ENCODE measurements at regions not wholly inside any gene's neighbourhood (a gene's known extent, or its start where the extent isn't known, plus 50 kb on each side); places are given as distances from the start of the nearest gene placed in this dataset.

- TF ChIP-seq ZBTB4 (CRISPR knock-in tag; IDR thresholded peaks at IDR 0.05), result no peak
Measured at GRCh38 chr2:225122007-225122406, 79.7 kb upstream of the DOCK10 start (continued).

DNA sequence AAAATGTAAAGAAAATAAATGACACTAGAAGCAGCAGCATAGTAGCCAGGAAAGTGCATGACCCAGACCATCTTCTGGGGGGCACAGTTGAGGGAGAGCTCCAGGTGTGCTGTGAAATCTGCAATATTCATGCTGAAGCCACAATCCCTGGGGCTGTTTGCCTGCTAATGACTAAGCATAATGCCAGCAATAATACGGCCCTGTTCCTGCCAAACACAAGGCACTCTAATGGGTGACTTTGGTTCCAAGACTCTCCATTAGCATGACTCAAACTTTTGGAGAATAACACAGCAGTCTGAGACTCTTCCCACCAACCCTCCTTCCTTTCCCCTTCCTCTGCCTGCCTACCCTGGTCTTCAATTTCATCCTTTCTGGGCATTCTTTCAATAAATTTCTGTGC lies 77.9 kb upstream of the DOCK10 start:
- no peak overlapping the region for H3K4me2 ChIP-seq (ENCODE audit: control insufficient read depth, insufficient read depth)
- ChIA-PET SMC1A (ENCODE audit: uncharacterized antibody, unreplicated experiment) (no interaction called here), POLR2A (no interaction called here), CTCF (interaction anchor here (4.3 kb wide), 1 partner anchor 541 kb away, joined by 28 read pairs; no protein-coding TSS in a partner anchor), RAD21 (ENCODE audit: unreplicated experiment) (no interaction called here)
- H3K4me3 ChIP-seq, result no peak overlapping the region
- H3K9ac ChIP-seq (ENCODE audit: control insufficient read depth, insufficient read depth, low read length), result no peak overlapping the region
- H3K36me3 ChIP-seq (ENCODE audit: control insufficient read depth in 2 of 2, insufficient read depth in 2 of 2, low read length in 1 of 2), result no peaks in the 10 kb centered on the region
- ATAC-seq, result no peak
- no peaks in the 10 kb centered on the region for H4K20me1 ChIP-seq (ENCODE audit: control insufficient read depth, insufficient read depth)
- DNase-seq (ENCODE audit: low read depth, low spot score), result no peak
- FAIRE-seq, result no peak
- H2AFZ ChIP-seq (ENCODE audit: control insufficient read depth, low read depth, low read length), result no peak overlapping the region
- 0% methylated on average over 1 of the region's 1 CpG for WGBS (ENCODE audit: insufficient coverage, insufficient replicate concordance, low lambda C conversion rate, missing lambda C conversion rate)
- no peaks in the 10 kb centered on the region; a peak in 1 of 4 replicates for H3K27me3 ChIP-seq (replicated peaks in 1 of 2; ENCODE audit: control insufficient read depth in 2 of 2, insufficient read depth in 2 of 2, low read length in 1 of 2)
- in situ Hi-C loops (cut with MboI), result loop anchor here (5.0 kb wide), 1 partner anchor 542 kb away; no protein-coding TSS in a partner anchor
- H3K79me2 ChIP-seq (ENCODE audit: control insufficient read depth, insufficient read depth, low read length), result no peaks in the 10 kb centered on the region
- intact Hi-C loops (cut with micrococcal nuclease; ENCODE audit: unreplicated experiment), result loop anchor here (5.0 to 10.0 kb wide), 3 partner anchors 292 to 437 kb away; no protein-coding TSS in a partner anchor
- no TSS peak for BruUV-seq (replicated peaks)
- no peak overlapping the region for H3K27ac ChIP-seq (ENCODE audit: control insufficient read depth, insufficient read depth)
- H3K4me1 ChIP-seq (ENCODE audit: control insufficient read depth, insufficient read depth, low read length), result no peaks in the 10 kb centered on the region
- no peaks in the 10 kb centered on the region for H3K9me3 ChIP-seq (replicated peaks; ENCODE audit: control insufficient read depth, insufficient read depth, low read length)
- TF ChIP-seq, protein P1, sequence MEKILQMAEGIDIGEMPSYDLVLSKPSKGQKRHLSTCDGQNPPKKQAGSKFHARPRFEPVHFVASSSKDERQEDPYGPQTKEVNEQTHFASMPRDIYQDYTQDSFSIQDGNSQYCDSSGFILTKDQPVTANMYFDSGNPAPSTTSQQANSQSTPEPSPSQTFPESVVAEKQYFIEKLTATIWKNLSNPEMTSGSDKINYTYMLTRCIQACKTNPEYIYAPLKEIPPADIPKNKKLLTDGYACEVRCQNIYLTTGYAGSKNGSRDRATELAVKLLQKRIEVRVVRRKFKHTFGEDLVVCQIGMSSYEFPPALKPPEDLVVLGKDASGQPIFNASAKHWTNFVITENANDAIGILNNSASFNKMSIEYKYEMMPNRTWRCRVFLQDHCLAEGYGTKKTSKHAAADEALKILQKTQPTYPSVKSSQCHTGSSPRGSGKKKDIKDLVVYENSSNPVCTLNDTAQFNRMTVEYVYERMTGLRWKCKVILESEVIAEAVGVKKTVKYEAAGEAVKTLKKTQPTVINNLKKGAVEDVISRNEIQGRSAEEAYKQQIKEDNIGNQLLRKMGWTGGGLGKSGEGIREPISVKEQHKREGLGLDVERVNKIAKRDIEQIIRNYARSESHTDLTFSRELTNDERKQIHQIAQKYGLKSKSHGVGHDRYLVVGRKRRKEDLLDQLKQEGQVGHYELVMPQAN (conservative IDR thresholded peaks at IDR 0.05), result no peak
- TF ChIP-seq ZNF687 (IDR thresholded peaks at IDR 0.05) (no peak), YY1 (IDR thresholded peaks at IDR 0.05; ENCODE audit: low read depth, low read length) (no peak), IRF4 (IDR thresholded peaks at IDR 0.05; ENCODE audit: low read depth, low read length) (no peak), HDGF (IDR thresholded peaks at IDR 0.05) (no peak), RBBP5 (conservative IDR thresholded peaks at IDR 0.05) (no peak), RELA (IDR thresholded peaks at IDR 0.05; ENCODE audit: borderline replicate concordance, partially characterized antibody) (no peak), E2F4 (IDR thresholded peaks at IDR 0.05; ENCODE audit: low read depth, low read length) (no peak), ZSCAN29 (IDR thresholded peaks at IDR 0.05) (no peak)
- TF ChIP-seq, protein P2, sequence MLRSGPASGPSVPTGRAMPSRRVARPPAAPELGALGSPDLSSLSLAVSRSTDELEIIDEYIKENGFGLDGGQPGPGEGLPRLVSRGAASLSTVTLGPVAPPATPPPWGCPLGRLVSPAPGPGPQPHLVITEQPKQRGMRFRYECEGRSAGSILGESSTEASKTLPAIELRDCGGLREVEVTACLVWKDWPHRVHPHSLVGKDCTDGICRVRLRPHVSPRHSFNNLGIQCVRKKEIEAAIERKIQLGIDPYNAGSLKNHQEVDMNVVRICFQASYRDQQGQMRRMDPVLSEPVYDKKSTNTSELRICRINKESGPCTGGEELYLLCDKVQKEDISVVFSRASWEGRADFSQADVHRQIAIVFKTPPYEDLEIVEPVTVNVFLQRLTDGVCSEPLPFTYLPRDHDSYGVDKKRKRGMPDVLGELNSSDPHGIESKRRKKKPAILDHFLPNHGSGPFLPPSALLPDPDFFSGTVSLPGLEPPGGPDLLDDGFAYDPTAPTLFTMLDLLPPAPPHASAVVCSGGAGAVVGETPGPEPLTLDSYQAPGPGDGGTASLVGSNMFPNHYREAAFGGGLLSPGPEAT (IDR thresholded peaks at IDR 0.05; ENCODE audit: low read depth), result no peak
